ENCODE measurements at regions not wholly inside any gene's neighbourhood (a gene's known extent, or its start where the extent isn't known, plus 50 kb on each side); places are given as distances from the start of the nearest gene placed in this dataset.
A peak's percentile ranks its signal among the peaks of the same experiment; 100 is the strongest.

DNA sequence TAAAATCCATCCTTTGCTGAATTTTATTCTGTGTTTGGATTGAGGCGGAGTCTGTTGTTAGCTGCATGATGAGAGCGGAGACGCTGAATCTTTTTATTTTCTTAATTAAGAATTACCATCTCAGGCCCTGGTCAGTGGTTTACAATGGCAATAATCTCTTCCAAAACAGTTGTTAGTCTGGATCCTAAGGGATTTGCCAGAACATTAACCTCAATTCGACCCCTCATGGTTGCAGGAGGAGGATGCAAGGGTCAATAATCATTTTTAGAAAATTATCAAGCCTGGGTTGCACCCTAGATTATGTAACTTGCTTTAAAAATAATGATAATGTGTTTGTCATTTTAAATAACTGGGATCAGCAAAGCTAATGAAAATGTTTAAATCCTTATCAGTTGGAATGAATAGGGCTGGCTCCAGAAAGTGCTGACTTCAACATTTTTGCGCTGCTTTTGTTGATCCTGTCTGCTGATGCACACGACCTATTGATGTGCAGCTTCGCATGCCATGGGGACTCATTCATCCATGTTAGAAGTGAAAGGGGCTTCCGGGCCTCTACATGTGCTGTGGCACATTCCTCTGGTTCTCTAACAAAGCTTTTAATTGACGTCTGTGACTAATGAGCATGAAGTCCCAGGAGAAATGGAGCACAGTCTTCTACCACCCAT is 80.7 kb upstream of the KIAA1217 start:
- H3K36me3 ChIP-seq (ENCODE audit: low read depth): no peaks in the 10 kb centered on the region
- DNase-seq (ENCODE audit: low spot score): no peak
- H3K27me3 ChIP-seq (ENCODE audit: insufficient read depth, poor library complexity, severe bottlenecking): peaks cover 13% of the 10 kb centered on the region
- no peaks in the 10 kb centered on the region for H3K4me1 ChIP-seq (ENCODE audit: insufficient read depth, poor library complexity, severe bottlenecking)
- no peak for ATAC-seq (ENCODE audit: low read depth)
- H3K27ac ChIP-seq (ENCODE audit: poor library complexity, severe bottlenecking): no peak overlapping the region
- TF ChIP-seq, protein P1, sequence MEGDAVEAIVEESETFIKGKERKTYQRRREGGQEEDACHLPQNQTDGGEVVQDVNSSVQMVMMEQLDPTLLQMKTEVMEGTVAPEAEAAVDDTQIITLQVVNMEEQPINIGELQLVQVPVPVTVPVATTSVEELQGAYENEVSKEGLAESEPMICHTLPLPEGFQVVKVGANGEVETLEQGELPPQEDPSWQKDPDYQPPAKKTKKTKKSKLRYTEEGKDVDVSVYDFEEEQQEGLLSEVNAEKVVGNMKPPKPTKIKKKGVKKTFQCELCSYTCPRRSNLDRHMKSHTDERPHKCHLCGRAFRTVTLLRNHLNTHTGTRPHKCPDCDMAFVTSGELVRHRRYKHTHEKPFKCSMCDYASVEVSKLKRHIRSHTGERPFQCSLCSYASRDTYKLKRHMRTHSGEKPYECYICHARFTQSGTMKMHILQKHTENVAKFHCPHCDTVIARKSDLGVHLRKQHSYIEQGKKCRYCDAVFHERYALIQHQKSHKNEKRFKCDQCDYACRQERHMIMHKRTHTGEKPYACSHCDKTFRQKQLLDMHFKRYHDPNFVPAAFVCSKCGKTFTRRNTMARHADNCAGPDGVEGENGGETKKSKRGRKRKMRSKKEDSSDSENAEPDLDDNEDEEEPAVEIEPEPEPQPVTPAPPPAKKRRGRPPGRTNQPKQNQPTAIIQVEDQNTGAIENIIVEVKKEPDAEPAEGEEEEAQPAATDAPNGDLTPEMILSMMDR (IDR thresholded peaks at IDR 0.05; ENCODE audit: poor library complexity, severe bottlenecking): no peak
- H3K9me3 ChIP-seq (ENCODE audit: severe bottlenecking): no peaks in the 10 kb centered on the region
- H3K4me3 ChIP-seq (ENCODE audit: severe bottlenecking): no peak overlapping the region

DNA sequence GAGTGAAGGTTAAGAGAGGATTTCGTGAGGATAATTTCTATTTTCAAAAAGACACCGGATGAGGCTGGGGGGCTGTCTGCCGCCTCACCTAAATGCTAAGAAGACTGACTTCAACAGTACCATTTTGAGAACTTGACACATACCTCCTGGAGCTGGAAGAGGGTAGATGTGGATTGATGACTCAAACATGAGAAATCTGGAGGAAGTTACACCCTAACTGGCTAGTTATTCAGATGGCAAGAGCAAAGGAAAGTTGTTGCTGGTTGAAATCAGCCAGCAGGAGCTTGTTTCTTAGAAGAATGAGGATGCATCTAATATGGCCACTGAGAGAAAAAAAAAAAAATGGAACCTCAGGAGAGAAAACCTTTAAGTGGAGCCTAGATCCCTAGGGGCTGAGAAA is 76.2 kb upstream of the KIAA1217 start:
- H3K9me3 ChIP-seq (ENCODE audit: severe bottlenecking): no peaks in the 10 kb centered on the region
- no peak overlapping the region for H3K4me3 ChIP-seq (ENCODE audit: severe bottlenecking)
- DNase-seq (ENCODE audit: low spot score) (no peak), ATAC-seq (ENCODE audit: low read depth) (peak; percentile 55; the same call in 1 of the 3 replicates)
- TF ChIP-seq, protein P1 (IDR thresholded peaks at IDR 0.05; ENCODE audit: poor library complexity, severe bottlenecking): no peak
- no peaks in the 10 kb centered on the region for H3K4me1 ChIP-seq (ENCODE audit: insufficient read depth, poor library complexity, severe bottlenecking)
- H3K27me3 ChIP-seq (ENCODE audit: insufficient read depth, poor library complexity, severe bottlenecking): no peaks in the 10 kb centered on the region
- H3K36me3 ChIP-seq (ENCODE audit: low read depth): no peaks in the 10 kb centered on the region
- H3K27ac ChIP-seq (ENCODE audit: poor library complexity, severe bottlenecking): no peak overlapping the region

GRCh38 chr10:24133835-24134234 is 75.1 kb upstream of the KIAA1217 start:
- Histone ChIP-seq H3K36me3 (ENCODE audit: low read depth) (no peaks in the 10 kb centered on the region), H3K4me3 (ENCODE audit: severe bottlenecking) (no peak overlapping the region), H3K27ac (ENCODE audit: poor library complexity, severe bottlenecking) (no peak overlapping the region), H3K4me1 (ENCODE audit: insufficient read depth, poor library complexity, severe bottlenecking) (no peaks in the 10 kb centered on the region), H3K9me3 (ENCODE audit: severe bottlenecking) (no peaks in the 10 kb centered on the region), H3K27me3 (ENCODE audit: insufficient read depth, poor library complexity, severe bottlenecking) (no peaks in the 10 kb centered on the region)
- DNase-seq (ENCODE audit: low spot score): no peak
- TF ChIP-seq, protein P1 (IDR thresholded peaks at IDR 0.05; ENCODE audit: poor library complexity, severe bottlenecking): no peak
- ATAC-seq (ENCODE audit: low read depth): no peak

GRCh38 chr10:24136070-24136469 is 72.9 kb upstream of the KIAA1217 start:
- H3K27me3 ChIP-seq (ENCODE audit: insufficient read depth, poor library complexity, severe bottlenecking): no peaks in the 10 kb centered on the region
- TF ChIP-seq, protein P1 (IDR thresholded peaks at IDR 0.05; ENCODE audit: poor library complexity, severe bottlenecking): no peak
- H3K4me1 ChIP-seq (ENCODE audit: insufficient read depth, poor library complexity, severe bottlenecking): no peaks in the 10 kb centered on the region
- H3K27ac ChIP-seq (ENCODE audit: poor library complexity, severe bottlenecking): no peak overlapping the region
- no peaks in the 10 kb centered on the region for H3K36me3 ChIP-seq (ENCODE audit: low read depth)
- no peak overlapping the region for H3K4me3 ChIP-seq (ENCODE audit: severe bottlenecking)
- DNase-seq (ENCODE audit: low spot score) (no peak), ATAC-seq (ENCODE audit: low read depth) (no peak)
- H3K9me3 ChIP-seq (ENCODE audit: severe bottlenecking): no peaks in the 10 kb centered on the region

- Histone ChIP-seq H3K27me3 (ENCODE audit: insufficient read depth, poor library complexity, severe bottlenecking) (no peaks in the 10 kb centered on the region), H3K27ac (ENCODE audit: poor library complexity, severe bottlenecking) (no peak overlapping the region), H3K4me3 (ENCODE audit: severe bottlenecking) (no peak overlapping the region), H3K9me3 (ENCODE audit: severe bottlenecking) (no peaks in the 10 kb centered on the region), H3K36me3 (ENCODE audit: low read depth) (no peaks in the 10 kb centered on the region), H3K4me1 (ENCODE audit: insufficient read depth, poor library complexity, severe bottlenecking) (no peaks in the 10 kb centered on the region)
- TF ChIP-seq, protein P1 (IDR thresholded peaks at IDR 0.05; ENCODE audit: poor library complexity, severe bottlenecking): no peak
- ATAC-seq (ENCODE audit: low read depth): no peak
- DNase-seq (ENCODE audit: low spot score): no peak
These were observed 61.6 kb upstream of the KIAA1217 start for GRCh38 chr10:24147321-24147720.

All from RWPE2 (cell line).